GM18502 (cell line): ENCODE measurements at regions not wholly inside any gene's neighbourhood (a gene's known extent, or its start where the extent isn't known, plus 50 kb on each side); places are given as distances from the start of the nearest gene placed in this dataset.
A peak's percentile ranks its signal among the peaks of the same experiment; 100 is the strongest.
"Not testable (repeated sequence)": the region's sequence is repeated elsewhere in the genome, so short reads cannot be mapped to it uniquely, and the experiment has no call there.

Experiments used
- ATAC-seq: cut with Tn5 transposase; IDR thresholded peaks from one replicate; pipeline ENCODE4 v1.9.1; 2021; ENCODE audit warnings: mild to moderate bottlenecking; ENCODE audit not compliant: unreplicated experiment, poor library complexity

- ATAC-seq = no peak
These were observed 479.4 kb downstream of the DMAC1 start for GRCh38 chr9:7320139-7320538.

GRCh38 chr9:7318920-7319319, 480.7 kb downstream of the DMAC1 start:
- no peak for ATAC-seq

GRCh38 chr9:7316967-7317366, 482.6 kb downstream of the DMAC1 start:
- no peak for ATAC-seq

- no peak for ATAC-seq
These were observed 483.3 kb downstream of the DMAC1 start for GRCh38 chr9:7316166-7316795.

GRCh38 chr9:7315746-7316145, 483.8 kb downstream of the DMAC1 start:
- ATAC-seq = no peak

- no peak for ATAC-seq
These were observed 484.5 kb downstream of the DMAC1 start for GRCh38 chr9:7315116-7315515.

GRCh38 chr9:7313389-7313788, 486.2 kb downstream of the DMAC1 start:
- no peak for ATAC-seq

GRCh38 chr9:7309051-7309450, 490.5 kb downstream of the DMAC1 start:
- ATAC-seq = not testable (repeated sequence)

- ATAC-seq = no peak
These were observed 493.9 kb downstream of the DMAC1 start for GRCh38 chr9:7305677-7306076.

GRCh38 chr9:7304627-7304995, 495.0 kb downstream of the DMAC1 start:
- ATAC-seq = no peak

- ATAC-seq = no peak
These were observed 495.5 kb downstream of the DMAC1 start for GRCh38 chr9:7303907-7304626.

- ATAC-seq = peak; percentile 30
These were observed 499.1 kb downstream of the DMAC1 start for GRCh38 chr9:7300484-7300883.

- peak; percentile 99 for ATAC-seq
These were observed 501.5 kb downstream of the DMAC1 start for GRCh38 chr9:7298123-7298522.

GRCh38 chr9:7297521-7297920, 502.1 kb downstream of the DMAC1 start:
- ATAC-seq = no peak

GRCh38 chr9:7293091-7293490, 506.5 kb downstream of the DMAC1 start:
- ATAC-seq = peak; percentile 41

- ATAC-seq = peak; percentile 65
These were observed 509.8 kb downstream of the DMAC1 start for GRCh38 chr9:7289773-7290172.

- ATAC-seq = no peak
These were observed 511.6 kb downstream of the DMAC1 start for GRCh38 chr9:7287986-7288385.

GRCh38 chr9:7287065-7287464, 512.5 kb downstream of the DMAC1 start:
- no peak for ATAC-seq

- ATAC-seq = no peak
These were observed 513.5 kb downstream of the DMAC1 start for GRCh38 chr9:7286101-7286500.

- ATAC-seq = no peak
These were observed 514.4 kb downstream of the DMAC1 start for GRCh38 chr9:7285199-7285598.

- no peak for ATAC-seq
These were observed 515.1 kb downstream of the DMAC1 start for GRCh38 chr9:7284517-7284916.

- no peak for ATAC-seq
These were observed 515.5 kb downstream of the DMAC1 start for GRCh38 chr9:7284117-7284516.
